Brain microvascular endothelial cell (primary cell): ENCODE measurements at regions not wholly inside any gene's neighbourhood (a gene's known extent, or its start where the extent isn't known, plus 50 kb on each side); places are given as distances from the start of the nearest gene placed in this dataset.

ENCODE experiments used
- DNase-seq: peaks from one replicate; pipeline ENCODE4 v3.0.0-alpha.2; 2020
- H3K27ac ChIP-seq: fragments of 250-450 bp; sonication (Bioruptor Pico); 2 replicates; pipeline ENCODE4 v1.5.1; 2020; ENCODE audit warnings: mild to moderate bottlenecking, moderate library complexity
- H3K27me3 ChIP-seq: fragments of 250-450 bp; sonication (Bioruptor Pico); replicated peaks from 2 replicates; pipeline ENCODE4 v1.5.1; 2020; ENCODE audit warnings: mild to moderate bottlenecking
- H3K36me3 ChIP-seq: fragments of 250-450 bp; sonication (Bioruptor Pico); replicated peaks from 2 replicates; pipeline ENCODE4 v1.5.1; 2020; ENCODE audit warnings: mild to moderate bottlenecking
- H3K4me3 ChIP-seq: 2 replicates; pipeline ENCODE4 v1.5.1; 2011; ENCODE audit warnings: low read depth, mild to moderate bottlenecking, control low read depth, low read length, moderate library complexity
- CTCF ChIP-seq: IDR thresholded peaks from 2 replicates; pipeline ENCODE4 v1.5.1; 2011; ENCODE audit warnings: low read depth, mild to moderate bottlenecking, moderate library complexity, low read length, control low read depth, inconsistent platforms; ENCODE audit errors: missing control alignments
- in situ Hi-C: cut with HindIII; loops from 2 replicates; pipeline ENCODE4 v1.10.0; 2017; ENCODE audit warnings: low sequenced_read_pairs, low pct_ligation_motif_present

GRCh38 chr18:78174737-78175136 lies 804.9 kb upstream of the SALL3 start:
- in situ Hi-C loops, result no loop called here
- Histone ChIP-seq H3K36me3 (no peaks in the 10 kb centered on the region), H3K4me3 (no peak overlapping the region), H3K27ac (no peak overlapping the region), H3K27me3 (no peaks in the 10 kb centered on the region)
- no peak for DNase-seq
- no peak for TF ChIP-seq CTCF

- H3K27ac ChIP-seq, result no peak overlapping the region
- H3K4me3 ChIP-seq, result no peak overlapping the region
- in situ Hi-C loops, result no loop called here
- no peaks in the 10 kb centered on the region for H3K27me3 ChIP-seq
- DNase-seq, result no peak
- no peak for TF ChIP-seq CTCF
- no peaks in the 10 kb centered on the region for H3K36me3 ChIP-seq
These were observed 800.8 kb upstream of the SALL3 start for GRCh38 chr18:78178812-78179211.

- DNase-seq, result no peak
- no peak overlapping the region for H3K4me3 ChIP-seq
- no peaks in the 10 kb centered on the region for H3K36me3 ChIP-seq
- TF ChIP-seq CTCF, result no peak
- no peaks in the 10 kb centered on the region for H3K27me3 ChIP-seq
- in situ Hi-C loops, result no loop called here
- H3K27ac ChIP-seq, result no peak overlapping the region
These were observed 798.9 kb upstream of the SALL3 start for GRCh38 chr18:78180741-78181140.

GRCh38 chr18:78183815-78184214 lies 795.8 kb upstream of the SALL3 start:
- no peak overlapping the region for H3K4me3 ChIP-seq
- no peaks in the 10 kb centered on the region for H3K27me3 ChIP-seq
- no peak for DNase-seq
- H3K27ac ChIP-seq, result no peak overlapping the region
- no peaks in the 10 kb centered on the region for H3K36me3 ChIP-seq
- in situ Hi-C loops, result no loop called here
- TF ChIP-seq CTCF, result no peak

GRCh38 chr18:78191276-78191675 lies 788.3 kb upstream of the SALL3 start:
- Histone ChIP-seq H3K4me3 (no peak overlapping the region), H3K27me3 (no peaks in the 10 kb centered on the region), H3K36me3 (no peaks in the 10 kb centered on the region), H3K27ac (no peak overlapping the region)
- in situ Hi-C loops, result no loop called here
- DNase-seq, result no peak
- no peak for TF ChIP-seq CTCF

- in situ Hi-C loops, result no loop called here
- Histone ChIP-seq H3K27ac (no peak overlapping the region), H3K4me3 (no peak overlapping the region), H3K27me3 (no peaks in the 10 kb centered on the region), H3K36me3 (no peaks in the 10 kb centered on the region)
- DNase-seq, result no peak
- TF ChIP-seq CTCF, result no peak
These were observed 787.6 kb upstream of the SALL3 start for GRCh38 chr18:78192054-78192453.
